ENCODE measurements at regions not wholly inside any gene's neighbourhood (a gene's known extent, or its start where the extent isn't known, plus 50 kb on each side); places are given as distances from the start of the nearest gene placed in this dataset.
A peak's percentile ranks its signal among the peaks of the same experiment; 100 is the strongest.

DNA sequence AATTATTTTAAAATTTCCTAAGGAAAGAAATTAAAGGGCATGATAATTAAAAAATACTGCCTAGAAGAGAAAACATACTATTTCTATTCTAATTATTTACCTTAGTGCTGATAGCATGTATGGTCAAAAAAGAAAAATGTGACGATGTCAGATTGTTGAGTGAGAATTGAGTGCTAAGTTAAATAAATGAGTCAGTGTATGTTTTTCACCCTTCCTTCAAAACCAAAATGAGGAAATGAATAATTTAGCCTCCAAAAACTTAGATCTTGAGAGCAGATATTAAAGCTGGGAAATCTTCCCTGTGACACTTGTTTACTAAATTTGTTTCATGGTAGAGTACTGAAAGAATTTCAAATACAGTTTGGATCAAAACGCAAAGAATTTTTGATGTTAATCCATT is 58.6 kb upstream of the NYAP2 start:
- DNase-seq = no peak

DNA sequence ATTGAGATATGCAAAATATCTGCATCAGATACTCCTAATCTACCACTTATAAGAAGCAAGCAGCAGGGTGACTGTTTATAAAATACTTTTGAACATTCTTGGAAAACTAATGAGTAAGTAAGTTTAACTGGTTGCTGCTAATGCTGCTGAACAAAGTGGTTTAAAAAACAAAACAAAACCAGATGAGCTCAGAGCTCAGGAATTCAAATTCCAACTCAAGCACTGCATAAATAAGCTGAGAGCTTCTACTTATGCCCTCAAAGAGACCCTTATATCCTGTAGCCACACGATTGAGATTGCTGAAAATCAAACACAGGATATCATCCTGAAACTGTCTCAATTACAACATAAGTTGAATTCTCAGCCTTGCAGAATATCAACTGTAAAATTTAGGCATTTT is 62.3 kb upstream of the NYAP2 start:
- DNase-seq = peak; percentile 10

DNA sequence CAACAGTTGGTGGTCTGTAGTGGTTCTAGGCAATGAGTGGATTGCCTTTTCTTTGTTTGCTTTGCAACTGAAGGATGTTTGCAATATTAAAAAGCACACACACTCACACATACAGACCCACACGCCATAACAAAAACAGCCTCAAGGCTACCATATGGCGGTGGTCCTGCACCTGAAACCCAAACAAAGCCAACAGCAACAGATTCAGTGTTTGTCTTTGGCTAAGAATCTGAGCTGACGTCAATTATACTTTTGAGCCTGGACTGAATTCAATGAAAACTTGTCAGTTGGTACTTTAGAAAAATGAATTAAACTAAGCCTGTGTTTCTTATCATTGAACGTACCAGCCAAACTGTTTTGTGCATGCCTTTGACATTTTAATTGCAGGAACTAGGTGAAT is 65.0 kb upstream of the NYAP2 start:
- DNase-seq = peak; percentile 20

DNA sequence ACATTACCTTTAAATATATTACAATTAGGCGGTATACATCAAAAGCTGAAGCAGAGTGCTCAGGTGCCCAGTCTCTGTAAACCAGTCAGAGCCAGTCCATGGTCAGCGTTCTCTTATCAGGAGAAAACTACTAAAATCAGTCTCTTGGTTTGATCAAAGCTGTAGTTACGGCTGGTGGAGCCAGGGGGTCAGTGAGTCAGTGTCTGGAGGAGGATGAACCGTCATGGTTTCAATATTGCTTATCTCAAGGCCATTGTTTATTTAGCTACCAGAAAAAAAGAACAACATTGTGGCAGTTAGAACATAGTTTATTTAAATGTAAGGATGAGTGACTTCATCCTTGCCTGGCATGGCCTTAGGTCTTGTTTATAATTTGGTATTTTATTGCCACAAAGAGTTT is 71.3 kb upstream of the NYAP2 start:
- no peak for DNase-seq

DNA sequence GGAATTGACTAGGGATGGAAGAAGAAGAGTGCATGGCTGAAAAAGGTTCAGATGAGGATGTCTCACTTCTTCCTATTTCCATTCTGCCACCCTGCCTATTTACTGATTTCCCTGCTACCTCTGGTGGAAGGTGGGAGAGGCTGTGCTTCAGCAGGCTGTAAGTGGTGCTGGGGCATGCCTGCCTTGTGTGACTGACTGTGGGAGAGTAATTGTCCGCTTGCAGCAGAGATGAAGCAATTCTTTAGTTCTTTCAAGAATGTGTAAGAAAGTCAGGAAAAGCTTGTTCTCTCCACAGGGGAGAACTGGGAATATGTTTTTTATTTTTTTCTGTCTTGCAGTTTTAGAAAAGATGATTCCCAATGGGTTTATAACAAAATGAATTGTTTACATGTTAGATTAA is 72.5 kb upstream of the NYAP2 start:
- DNase-seq = no peak

DNA sequence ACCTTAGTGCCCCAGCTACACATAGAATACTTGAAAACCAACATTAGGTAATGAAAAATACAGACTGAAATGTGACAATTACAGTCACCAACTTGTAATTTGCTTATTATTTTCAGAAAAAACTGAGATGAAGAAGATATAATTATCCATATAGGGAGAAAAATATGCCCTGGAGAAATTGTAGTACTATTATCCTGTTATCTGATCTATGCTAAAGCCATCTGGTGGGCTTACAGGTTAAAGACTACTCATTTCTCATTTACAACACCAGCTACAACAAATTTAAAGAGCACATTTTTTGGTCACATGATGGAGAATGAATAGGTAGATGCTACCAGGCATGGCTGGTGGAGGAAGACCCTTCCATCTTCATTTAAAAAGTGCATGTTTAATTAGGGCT is 79.6 kb upstream of the NYAP2 start:
- DNase-seq = no peak

DNA sequence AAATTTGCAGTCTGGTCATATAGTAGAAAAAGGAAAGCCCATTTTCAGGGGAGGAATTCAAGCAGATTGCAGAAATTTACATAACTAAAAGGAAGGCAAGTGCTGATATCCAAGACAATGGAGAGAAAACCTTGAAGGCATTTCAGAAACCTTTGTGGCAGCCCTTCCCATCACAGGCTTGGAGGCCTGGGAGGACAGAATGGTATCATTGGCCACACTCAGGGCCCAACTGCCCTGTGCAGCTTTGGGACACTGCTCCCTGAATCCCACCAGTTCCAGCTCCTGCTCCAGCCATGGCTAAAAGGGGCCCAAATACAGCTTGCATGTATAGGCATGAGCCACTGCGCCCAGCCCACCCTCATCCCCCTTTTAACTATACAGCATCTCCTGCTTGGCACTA is 81.1 kb upstream of the NYAP2 start:
- DNase-seq = no peak

DNA sequence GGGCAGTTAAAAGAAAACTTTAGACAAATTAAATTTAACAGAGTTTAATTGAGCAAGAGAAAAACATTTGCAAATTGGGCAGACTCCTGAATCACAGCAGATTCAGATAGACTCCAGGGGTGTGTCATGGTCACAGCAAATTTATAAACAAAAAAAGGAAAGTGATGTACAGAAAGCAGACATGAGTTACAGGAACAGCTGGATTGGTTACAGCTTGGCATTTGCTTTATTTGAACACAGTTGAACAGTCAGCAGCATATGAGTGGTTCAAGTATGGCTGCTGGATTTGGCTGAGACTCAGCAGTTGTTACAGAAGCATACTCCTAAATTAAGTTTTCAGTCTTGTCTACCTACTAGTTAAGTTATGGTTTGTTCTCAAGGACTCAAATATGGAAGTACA is 82.3 kb upstream of the NYAP2 start:
- DNase-seq = no peak

DNA sequence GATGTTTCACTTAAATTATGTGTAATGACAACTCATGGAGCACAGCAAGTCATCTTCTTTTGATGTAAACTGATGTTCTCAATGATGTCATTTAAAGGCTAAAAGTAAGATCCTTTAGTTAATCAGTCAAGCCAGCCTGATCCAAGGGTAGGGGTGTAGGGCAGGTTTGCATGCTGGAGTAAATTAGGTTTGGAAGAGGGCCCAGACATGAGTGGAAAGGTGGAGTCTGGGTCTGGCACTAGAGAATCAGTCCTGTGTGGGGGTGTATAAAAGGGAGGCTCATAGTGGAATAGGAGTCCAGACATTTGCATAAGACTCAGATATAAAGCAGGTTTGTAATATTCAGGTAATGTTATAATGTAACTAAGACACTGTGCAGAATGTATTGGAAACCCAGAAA is 88.8 kb upstream of the NYAP2 start:
- DNase-seq = peak; percentile 61

DNA sequence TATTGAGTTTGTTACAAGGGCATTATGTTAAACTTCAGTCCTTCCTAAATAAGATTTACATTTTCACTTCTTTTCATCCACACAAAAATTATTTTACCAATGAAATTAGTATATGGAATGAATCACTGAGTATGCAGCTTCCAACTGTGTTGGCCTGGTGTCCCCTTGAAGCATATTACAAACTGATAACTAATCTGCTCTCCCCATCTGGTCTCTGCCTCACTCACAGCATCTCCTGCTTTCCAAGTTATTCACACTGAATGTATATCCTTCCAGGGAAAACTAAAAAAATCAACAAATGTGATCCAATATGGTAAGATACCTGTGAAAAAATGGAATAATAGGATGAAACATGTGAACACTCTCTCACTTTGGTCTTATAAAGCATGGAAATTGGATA is 90.0 kb upstream of the NYAP2 start:
- no peak for DNase-seq

DNA sequence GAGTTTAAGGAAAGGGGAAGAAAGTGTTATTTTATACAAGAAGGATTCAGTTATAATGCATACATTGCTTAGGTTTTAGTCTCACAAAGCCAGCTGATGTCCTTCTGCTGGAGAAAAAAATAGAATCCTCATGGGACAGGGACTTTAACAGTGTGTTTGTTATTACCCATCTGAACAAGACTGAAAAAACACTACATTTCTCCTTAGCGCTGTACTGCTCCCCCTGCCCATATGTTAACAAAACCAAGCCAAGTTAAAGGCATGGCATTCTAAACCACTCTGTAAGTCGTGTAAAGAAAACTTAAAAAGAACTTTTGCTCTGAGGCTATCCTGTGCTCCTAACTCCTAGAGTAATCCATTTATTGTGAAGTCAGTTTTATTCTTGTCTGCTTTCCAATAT is 102.6 kb upstream of the NYAP2 start:
- no peak for DNase-seq

DNA sequence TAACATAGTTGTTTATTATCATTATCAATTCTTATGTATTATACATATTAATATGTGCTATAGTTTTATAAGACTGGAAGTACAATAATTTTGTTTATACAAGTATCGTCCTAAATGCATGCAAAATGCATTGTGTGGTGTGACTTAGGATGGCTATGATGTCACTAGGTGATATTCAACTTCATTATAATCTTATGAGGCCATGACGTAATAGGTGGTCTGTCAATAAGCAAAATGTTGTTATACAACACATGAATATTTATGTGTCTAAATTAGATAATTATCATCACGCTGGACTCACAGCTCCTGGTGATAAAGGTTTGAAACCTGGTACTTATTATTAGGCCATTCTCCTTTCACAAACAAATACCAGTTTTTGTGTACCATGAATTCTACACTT is 104.4 kb upstream of the NYAP2 start:
- DNase-seq = no peak

DNA sequence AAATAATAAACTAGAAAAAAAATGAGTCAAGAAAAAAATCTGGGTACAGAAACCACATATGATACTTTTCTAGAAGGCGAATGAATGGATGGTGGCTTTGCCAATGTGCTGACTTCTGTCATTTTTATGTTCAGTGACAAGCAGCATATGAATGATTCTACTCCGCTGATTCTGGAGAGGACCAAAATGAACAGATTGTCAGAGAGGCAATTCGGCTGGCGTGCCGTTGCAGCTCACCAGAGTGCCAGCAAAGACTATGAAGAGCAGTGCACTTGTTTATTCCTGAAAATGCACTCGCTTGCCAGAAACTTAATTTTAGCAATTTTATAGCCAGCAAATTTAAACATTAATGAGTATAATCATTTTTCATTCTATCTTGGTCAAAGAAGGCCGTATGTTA is 105.9 kb upstream of the NYAP2 start:
- no peak for DNase-seq

DNA sequence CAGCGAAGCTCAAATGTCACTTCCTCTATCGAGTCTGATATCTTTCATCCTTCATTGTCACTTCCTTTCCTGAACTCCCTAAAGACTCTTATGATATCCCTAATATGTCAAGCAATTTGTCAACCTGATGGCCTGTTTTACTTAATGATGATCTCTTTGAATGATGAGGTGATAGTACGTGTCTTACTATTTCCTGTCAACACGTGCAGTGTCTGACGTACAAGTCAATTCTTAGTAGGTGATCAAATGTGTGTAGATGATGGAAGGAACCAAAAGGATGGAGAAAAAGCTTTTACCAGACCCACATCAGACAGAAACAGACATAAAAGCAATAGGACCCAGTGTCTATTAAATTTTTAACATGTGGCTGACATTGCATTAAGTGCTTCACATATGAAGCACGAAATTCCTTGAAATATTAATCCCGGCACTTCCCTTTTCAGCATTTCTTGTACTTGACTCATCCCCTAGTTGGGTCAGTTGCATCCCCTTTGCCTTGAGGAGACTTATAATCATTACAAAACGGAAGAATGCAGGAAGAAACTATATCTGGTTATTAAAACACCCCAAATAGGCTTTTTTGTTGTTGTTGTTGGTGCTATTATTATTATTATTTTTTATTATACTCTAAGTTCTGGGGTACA is 108.6 kb upstream of the NYAP2 start:
- DNase-seq = no peak

DNA sequence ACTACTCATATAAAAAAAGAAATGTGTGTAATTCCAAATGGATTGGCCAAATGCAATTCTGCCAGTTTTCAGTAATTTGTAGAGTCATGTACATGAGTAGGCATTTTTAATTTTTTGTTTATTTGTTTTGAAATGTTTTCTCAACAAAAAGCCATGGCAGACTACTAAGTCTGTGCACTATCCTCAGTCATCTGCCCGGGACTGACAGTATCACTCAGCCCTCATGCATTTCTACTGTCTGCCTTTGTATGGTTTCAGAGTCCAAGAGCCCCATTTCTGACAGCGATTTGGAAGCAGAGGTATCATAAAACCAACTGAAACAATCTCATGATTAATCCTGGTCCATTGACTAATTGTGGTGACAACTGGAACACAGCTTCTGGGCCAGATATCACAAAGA is 109.9 kb upstream of the NYAP2 start:
- no peak for DNase-seq

DNA sequence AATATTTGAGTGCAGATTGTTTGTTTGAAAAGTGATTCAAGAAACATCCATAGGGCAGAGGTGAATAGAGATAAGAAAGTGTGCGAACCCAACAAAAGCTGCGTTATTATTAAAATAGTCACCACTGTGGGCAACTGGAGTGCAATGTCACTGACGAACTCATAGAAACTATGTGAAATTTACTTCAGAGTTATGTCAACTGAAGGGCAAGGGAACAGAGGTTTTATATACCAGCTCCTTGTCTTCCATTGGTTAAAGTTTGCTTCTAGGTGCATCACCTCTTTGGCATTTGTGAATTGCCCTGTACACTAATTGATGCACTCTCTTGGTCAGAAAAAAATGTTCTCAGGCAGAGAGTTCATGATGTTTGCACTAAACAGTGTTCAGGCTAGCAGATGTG is 110.5 kb upstream of the NYAP2 start:
- DNase-seq = no peak

DNA sequence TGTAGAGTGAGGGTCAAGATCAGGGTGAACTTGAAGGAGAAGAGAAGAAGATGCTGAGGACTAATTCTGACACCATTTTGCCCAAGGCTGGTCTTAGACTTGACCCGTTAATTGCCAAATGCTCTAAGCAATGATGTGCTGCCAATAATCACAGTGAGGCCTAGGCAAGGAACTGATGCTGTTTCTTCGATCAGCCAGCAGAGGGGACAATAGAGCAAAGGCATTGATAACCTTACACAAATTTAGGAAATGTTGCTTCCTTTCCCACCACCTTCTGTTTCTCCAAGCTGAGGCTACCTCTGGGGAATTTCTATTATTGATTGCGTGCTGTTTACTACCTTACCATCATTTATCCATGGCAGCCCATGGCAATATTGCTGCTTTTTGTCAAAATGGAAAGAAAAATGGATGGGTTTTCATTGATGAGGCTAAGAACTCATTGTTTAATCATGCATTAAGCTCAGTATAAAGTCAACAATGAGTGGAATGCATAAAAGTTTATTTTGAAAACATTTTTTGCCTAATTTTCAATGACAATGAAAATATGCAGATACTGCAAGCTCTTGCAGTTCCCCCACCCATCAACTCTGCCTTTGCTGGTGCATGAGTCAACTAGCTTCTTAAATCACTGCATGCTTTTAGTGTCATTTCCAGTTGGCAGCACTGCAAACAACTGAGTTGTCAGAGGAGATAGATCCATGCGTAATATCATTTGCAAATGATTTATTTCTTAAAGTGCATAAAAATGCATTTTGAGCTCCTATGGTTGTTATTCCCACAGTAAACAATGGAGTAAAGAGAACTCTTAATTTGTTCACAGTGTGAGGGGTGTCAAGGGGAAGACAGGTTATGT is 116.4 kb upstream of the NYAP2 start:
- peak; percentile 24 for DNase-seq

DNA sequence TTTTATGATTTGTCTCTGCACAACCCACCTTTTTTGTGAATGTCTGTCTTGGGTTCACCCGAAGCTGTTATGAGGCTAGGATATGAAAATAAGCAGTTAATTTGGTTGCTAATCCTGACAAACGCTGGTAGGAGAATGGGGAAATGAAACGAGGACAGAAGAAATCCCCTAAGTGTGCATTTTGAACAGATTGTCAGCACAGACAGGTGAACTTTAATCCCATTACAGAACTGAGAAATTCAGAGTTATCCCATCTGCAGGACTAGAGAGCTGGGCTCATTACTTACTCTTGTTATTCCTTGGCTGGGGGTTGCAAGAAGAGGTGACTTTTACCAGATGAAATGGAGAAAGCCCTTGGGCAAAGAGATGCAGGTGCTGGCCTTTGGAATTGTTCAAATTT is 123.3 kb upstream of the NYAP2 start:
- no peak for DNase-seq

DNA sequence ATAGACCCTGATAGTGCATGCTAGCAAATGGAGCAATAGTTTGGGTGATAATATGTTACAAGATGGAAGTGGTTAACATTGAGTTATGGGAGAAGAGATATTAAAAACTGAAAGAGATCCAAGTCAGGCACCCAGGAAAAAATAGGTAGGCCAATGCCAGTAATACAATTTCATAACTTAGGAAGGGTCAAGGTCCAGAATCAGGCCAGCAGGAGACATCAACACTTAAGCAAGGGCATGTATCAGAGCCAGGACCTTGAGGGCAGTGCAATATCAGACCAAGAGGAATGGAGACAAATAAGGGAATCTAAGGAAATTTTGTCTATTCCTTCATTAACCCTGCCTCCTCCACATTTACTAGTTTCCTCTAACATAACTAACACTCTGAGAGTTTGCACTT is 124.1 kb upstream of the NYAP2 start:
- no peak for DNase-seq

DNA sequence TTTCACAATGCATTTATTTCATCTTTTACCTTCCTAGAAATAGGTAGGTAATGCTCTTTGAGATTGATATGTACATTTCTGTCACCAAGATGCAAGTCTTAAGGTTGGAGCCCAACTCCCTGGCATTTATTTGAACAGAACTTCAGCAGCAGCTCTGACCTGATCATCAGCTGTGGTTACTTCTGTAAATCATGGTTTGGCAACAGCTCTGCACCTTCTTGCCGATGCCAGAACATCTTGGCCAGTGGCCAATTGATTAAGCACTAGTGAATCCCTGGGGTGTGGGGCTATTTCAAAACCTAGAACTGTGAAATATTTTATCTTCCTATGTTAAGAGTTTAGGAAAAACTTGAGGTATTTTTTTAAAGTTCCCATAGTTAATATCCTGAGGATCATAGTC is 124.8 kb upstream of the NYAP2 start:
- peak; percentile 80 for DNase-seq

DNA sequence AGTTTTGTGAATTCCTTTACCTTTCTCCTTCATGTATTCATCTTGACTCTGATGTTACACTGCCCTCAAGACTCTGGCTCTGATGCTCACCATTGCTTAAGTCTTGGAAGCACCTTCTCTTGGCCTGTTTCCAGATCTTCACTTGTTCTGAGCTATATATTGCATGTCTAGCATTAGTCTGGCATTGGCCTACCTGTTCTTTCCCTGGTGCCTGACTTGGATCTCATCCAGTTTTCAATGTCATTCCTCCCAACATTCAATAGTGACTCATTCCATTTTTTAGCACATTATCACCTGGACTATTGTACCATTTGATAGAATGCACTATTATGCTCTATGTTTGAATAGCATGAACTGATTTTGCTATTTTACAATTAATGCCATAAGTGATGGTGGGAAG is 127.3 kb upstream of the NYAP2 start:
- DNase-seq = peak; percentile 41

DNA sequence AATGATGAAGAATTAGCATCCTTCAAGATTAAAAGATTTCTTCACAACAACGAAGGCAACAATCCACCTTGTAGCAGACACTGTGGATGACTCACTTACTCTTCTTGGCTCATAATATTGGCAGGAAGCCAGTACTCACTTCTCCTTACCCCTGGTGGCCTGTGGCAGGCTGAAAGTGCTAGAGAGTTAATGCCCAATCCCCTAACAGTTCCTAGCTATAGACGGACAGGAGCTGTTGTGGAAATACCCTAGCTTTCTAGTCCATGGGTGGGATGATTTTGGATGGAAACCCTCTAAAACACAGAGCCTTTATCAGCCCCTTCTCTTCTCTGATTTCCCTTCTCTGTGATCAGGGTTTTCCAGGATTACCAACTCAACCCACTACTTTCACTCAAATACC is 128.6 kb upstream of the NYAP2 start:
- DNase-seq = peak; percentile 82

DNA sequence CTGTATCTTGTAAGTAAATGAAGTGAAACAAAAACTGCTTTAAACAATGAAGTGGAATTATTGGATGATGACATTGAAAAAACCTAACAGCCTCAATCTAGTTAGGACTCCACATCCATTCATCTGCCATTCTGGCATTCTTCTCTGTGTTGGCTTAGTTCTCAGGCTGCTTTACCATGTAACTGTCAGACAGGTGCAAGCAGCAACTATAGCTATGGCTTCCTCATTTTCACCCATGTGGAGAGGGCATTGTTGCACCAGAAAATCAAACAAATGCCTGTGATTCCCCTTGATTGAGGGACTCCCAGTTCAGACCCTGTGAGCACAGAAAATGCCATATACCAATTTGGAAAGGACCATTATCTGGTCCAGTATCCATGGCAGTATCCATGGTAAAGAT is 129.5 kb upstream of the NYAP2 start:
- peak; percentile 18 for DNase-seq

DNA sequence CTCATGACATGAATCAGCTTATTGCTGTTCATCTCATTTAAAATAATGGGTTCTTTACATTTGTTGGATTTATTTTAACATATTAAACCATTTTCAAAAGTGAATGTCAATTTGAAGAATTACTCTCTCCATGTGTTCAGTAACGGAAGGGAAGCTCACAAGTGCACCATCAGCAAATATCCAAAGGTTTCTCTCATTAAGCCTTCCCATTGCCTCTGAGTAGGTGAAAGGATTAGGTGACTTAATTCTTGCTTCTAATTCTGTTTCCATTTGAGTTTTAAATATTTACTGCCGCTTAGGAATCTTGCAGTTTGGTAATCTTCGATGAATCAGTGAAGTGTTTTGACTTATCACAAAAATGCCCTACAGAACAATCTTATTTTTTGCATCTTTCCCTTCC is 145.1 kb upstream of the NYAP2 start:
- no peak for DNase-seq

DNA sequence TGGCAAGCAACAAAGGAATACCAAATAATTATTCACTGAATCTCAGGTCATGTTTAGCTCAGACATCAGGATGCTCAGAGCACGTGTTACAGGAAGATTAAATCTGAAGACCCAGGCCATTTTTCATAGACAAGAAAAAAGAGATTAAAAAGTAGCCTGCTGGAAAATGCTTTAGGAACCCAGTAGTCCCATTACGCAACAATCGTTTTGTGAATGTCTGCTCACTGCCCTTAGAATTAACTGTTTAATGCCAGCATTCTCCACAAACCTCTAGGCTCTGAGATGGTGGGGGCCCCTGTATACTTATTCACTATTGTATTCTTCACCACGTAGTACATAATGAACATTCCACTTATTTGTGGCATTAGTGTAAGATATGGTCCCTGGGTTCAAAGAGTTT is 154.6 kb upstream of the NYAP2 start:
- no peak for DNase-seq

Measured in NCI-H2029 treated with DMSO at 0.1 percent for 48 hours (cell line).